ENCODE measurements at regions not wholly inside any gene's neighbourhood (a gene's known extent, or its start where the extent isn't known, plus 50 kb on each side); places are given as distances from the start of the nearest gene placed in this dataset.
"Not testable (repeated sequence)": the region's sequence is repeated elsewhere in the genome, so short reads cannot be mapped to it uniquely, and the experiment has no call there.

DNA sequence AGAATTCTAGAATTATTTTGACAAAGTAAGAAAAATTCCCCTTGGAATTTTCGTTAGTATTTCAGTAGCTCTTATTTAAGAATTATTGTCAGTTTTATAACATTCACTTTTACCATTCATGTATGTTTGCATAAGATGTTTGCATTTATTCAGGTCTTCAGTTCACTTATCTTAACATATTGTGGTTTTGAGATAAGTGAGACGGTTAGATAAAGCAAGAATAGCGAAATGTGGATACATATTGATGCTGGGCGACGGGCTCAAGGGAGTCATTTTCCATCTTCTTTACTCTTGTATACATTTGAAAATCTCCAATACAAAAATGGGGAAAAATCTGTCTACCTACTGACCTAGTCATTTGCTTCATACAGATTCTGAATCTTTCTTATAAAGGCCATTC lies 156.7 kb upstream of the HDAC4 start:
- no peak for DNase-seq

DNA sequence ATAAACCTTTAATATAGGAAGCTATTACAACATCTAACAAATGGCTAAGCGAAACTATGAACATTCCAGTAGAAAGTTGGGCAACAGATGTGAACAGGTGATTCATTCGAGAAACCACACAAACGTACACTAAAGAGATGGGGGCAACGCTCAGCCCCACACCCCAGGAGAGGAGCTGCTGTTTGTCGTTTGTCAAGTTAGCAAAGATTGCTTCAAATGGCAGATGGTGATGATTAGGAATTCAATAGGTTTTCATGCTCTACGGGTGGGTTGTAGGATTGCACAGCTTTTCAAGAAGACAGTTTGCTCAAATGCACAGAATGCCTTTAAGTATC lies 154.7 kb upstream of the HDAC4 start:
- no peak for DNase-seq

DNA sequence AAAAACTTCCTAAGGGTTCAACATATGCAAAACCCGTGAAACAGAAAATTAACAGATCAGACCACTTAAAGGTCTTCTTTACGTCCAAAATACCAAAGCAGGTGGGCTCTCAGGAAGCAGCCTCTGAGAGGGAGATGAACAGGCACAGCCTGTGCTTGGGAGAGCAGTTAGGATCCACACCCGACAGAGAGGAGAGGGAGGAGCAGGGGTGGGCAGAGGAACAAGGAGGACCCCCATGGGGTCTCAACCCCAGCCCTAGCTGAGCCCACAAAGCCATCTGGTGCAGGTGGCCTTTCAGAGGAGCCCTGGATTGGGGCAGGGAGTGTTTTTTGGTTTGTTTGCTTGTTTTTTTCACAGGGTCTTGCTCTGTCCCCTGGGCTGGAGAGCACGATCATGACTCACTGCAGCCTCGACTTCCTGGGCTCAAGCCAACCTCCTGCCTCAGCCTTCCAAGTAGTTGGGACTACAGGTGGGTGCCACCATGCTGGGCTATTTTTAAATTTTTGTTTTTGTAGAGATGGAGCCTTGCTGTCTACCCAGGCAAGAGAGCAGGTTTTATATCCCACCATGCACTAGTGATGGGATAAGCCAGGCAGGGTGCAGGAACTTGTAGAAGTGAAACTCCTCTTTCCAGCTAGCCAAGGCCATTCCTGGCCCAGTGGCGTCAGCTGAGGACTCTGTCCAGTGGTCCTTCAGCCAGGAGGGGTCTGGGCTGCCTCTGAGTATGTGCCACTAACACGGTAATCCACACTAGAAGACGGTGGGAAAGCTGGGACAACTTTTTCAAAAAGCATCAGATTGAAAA lies 154.1 kb upstream of the HDAC4 start:
- no peak for DNase-seq

DNA sequence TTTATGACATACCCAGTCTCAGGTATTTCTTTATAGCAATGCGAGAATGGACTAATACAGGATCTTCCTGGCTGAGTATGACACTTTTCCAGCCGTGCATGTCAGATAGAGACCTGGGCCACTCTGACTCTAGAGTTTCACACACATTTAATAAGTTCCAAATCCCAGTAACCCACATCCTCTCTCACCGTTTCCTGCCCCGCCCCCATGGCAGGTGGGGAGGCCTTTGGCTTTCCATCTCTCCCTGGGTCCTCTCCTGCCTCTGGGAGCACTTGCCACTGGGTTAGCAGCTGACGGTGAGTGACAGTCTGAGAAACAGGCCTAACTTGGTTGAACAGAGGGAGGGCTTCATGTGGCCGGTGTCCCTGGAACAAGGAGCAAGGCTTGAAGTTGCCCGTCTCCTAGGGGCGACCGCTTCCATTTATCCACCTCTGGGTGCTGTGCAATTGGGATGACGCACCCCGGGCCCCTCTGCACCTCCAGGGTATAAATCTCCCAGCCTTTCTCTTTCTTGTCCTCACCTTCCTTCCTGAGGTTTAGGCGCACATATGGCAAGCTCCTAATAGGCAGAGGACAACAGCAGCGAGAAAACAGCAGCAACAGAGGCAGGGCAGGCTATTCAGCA lies 152.7 kb upstream of the HDAC4 start:
- no peak for DNase-seq

DNA sequence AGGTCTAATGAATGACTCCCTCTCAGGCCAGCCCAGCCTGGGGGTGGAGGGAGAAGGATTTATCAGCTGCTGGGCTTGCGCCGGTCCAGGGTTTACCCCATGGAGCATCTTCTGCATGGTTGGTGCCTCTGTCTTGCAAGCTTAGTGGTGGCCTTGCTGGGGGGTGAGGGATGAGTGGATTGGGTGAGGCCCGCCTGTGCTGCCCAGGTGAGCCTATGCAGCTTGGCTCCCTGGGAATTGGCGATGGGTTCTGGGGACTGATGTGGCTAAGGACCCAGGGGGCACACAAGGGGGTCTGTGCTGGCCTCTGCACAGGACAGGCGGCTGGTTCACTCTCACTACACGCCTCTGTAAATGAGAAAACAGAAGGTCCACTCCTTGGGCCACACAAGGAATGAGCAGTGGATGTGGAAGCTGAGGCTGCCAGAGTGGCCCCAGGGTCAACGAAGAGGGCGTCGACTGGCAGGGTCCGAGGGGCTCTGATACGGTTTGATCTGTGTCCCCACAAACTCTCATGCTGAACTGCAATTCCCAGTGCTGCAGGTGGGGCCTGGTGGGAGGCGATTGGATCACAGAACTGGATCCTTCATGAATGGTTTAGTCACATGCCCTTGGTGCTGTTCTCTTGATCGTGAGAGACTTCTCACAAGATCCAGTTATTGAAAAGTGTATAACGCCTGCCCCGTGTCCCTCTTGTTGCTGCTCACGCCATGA lies 151.6 kb upstream of the HDAC4 start:
- no peak for DNase-seq

DNA sequence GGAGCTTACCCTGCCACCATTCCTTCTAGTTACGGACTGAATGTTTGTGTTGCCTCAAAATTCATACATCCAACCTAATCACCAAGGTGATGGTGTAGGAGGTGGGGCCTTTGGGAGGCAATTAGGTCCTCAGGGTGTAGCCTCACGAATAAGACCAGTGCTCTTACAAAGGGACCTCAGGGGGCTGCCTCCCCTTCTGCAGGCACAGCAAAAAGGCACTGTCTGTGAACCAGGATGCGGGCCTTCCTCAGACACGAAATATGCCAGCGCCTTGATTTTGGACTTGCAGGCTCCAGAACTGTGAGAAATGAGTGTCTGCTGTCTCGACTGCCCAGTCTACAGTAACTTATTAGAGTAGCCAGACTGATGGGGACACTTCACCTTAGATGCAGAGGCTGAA lies 150.4 kb upstream of the HDAC4 start:
- no peak for DNase-seq

DNA sequence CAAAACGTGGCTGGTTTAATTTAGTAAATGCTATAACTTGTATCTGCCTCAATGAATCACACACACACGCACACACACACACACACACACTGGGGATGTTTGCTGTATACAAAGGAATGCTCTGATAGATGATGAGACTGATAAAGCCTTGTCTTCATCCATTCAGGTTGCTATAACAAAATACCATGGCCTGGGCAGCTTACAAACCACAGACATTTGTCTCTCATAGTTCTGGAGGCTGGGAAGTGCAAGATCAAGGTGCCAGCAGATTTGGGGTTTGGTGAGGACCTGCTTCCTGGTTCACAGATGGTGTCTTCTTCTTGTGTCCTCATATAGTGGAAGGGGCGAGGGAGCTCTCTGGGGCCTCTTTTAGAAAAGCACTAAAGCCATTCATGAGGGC lies 149.5 kb upstream of the HDAC4 start:
- no peak for DNase-seq

DNA sequence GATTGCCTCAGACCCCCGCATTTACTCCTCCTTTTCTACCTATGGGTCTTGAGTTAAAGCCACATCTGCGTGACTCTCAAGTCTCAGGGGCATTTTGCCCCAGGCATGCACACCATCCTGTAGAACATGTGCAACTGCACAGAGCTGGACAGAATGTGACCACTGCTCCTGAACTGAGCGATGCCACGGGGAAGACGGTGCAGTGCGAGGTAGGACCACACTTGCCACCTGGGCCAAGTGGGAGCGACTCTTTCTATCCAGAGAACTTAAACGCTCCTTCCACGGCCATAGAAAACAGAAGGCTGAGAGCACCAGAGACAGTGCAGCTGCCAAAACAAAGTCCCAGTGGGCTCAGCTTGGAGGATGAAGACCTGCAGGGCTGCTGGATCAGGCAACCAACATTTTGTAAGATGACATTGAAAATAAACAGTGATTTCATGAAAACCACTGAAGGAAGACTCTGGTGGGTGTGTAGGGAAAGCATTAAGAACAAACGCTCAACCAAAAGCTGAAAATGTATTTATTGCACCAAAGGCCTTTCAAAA lies 149.0 kb upstream of the HDAC4 start:
- no peak for DNase-seq

DNA sequence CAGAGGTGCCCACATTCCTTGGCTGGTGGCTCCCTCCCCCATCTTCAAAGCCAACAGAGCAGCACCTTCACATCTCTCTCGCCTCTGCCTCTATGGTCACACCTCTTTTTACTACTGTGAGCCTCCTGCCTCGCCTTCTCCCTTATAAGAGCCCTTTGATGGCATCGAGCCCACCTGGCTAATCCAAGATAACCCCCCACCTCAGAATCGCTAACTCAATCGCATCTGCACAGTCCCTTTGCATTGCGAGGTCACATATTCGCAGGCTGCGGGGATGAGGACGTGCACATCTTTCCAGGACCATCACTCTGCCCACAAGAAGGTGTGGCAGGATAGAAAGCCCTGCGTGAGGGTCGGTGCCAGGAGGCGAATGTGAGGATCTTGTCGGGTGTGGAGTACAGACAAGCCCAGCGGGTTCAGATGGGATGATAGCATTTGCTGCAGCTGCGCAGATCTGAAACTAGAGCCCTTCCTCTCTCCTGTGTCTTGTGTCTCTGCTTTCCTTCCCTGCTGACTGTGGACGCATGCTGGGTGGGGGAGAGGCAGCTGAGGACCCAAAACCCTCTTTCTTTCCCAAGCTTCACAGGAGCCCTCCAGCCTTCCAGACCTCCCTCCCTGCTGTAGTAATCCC lies 148.3 kb upstream of the HDAC4 start:
- no peak for DNase-seq

DNA sequence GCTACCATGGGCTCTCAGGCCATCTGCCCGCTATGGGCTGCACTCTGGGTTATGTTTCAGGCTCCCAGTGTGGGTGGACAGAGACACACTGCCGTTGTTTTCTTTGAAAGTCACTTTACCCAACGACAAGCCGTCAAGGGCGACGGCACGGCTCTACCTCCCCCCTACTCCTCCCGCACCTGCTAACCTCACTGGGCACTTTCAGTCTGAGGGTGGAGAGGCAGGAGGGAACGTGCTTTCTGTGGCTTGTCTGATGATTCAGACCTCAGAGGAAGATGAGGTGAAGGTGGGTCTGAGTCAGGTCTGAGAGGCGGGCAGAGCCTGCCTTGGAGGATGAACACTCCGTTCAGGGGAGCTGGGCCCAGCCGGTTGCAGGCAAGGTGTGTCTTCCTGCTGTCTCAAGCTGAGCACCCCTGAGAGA lies 147.6 kb upstream of the HDAC4 start:
- DNase-seq: no peak

DNA sequence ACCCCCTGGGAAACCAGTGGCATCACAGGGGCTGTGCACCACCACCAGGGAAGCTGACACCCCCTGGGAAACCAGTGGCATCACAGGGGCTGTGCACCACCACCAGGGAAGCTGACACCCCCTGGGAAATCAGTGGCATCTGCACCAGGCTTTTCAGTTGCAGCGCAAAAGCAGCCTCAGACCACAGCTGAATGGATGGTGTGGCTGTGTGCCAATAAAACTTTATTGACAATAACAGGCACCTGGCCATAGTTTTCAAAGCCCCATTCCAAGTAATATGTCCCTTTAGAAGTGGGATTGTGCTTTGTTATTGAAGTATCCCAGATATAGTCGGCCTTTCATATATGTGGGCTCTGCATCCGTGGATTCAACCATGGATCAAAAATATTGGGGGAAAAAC lies 146.3 kb upstream of the HDAC4 start:
- DNase-seq: not testable (repeated sequence)

DNA sequence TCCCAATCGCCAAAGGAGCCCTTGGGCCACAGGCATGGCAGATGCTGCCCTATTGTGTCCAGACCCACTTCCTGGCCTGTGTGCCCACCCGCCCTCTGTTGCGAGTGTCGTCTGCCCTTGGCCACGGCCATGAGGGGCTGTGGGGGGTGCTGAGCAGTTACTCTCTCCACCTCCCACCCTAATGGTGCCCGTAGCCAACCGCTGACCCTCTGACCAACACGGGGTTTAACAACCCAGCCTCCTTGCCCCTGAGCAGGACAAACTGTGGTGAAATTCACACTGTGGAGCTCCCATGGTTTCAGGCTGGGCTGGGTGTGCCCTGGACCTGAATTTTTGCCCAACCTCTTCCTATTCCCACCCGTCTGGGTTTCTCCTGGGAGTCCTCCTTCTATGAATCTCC lies 145.7 kb upstream of the HDAC4 start:
- no peak for DNase-seq

DNA sequence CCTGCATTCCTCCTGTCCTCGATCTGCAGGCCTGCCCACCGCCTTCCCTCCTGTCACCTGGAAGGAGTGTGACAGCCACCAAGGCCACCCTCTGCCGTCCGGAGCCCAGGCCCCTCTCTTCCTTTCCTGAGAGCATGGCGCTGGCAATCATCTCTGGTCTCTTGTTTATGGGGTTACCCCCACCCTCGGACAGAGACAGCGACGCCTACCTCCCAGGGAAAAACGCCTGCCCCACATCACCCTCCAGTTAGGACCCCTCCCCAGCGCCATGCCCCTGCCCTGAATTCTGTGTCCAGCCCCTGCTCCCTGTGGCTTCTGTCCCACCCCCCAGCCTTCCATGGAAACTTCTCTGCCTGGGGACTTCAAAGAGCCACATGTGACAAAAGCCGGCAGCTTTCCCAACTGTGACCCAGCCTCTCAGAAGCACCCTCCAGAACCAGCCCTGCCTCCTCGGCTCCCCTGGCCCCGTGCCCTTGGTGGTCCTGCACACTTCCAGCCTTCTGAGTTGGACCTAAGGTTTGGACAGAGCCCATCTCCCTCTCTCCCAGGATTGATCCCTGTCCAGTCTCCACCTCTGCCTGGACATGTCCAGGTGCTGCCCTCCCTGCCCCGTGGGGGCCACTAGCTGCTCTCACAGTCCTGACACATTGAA lies 145.0 kb upstream of the HDAC4 start:
- no peak for DNase-seq

DNA sequence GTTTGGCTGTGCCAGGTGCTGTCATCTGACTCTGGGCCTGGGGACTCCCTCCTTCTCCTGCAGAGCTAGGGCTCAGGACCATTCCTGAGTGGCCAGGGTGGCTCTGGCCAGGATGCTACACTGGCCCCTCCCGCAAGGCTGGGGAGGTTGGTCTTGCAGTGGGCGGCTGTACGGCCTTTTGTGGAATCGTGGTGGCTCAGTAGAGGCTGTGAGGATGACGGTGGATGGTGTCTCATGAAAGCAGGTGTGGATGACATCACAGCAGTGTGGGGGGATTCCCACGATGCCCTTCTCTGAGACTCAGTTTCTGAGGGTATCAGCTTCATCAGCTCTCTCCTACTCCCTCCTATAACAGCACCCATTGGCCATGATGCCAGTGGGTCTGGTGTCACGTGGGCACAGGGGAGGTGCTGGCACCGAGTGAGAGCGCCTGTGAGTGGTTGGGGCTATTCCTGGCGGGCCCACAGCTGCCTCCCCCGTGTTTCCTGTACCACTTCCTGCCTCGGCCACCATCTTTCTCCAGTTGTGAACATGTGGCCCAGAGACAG lies 144.2 kb upstream of the HDAC4 start:
- no peak for DNase-seq

DNA sequence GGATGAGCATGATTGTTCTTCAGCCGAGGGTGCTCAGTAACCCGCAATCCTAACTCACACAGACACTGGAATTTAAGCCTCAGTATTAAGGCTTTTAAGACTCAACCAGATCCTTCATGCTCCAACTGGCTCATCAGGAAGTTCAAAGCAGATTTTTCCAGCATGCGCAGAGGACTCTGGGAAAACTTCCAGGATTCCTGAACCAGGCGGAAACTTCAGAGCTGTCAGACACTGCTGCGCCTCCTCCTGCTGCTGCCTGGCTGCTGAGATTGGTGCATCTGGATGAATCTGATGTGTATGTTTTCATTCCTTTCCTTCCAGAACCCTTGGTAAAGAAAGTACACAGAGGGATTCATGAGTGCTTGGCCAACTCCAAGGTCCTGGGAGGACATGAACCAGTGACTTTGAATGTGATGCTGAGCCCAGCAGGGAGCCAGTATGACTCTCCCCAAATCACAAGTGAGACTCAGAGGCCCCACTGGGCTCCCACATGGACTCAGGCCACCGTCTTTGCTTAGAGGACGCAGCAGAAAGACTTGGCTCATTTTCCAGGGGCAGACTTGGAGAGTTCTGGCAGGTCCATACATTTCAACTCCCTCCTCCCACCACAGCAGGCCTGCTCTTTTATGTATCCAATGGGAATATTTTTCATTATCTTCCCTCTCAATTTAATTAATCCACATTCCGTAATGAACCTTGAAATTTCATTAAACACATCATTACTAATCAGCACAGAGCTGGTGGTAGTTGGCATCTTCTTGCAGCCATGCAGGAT lies 143.5 kb upstream of the HDAC4 start:
- no peak for DNase-seq

DNA sequence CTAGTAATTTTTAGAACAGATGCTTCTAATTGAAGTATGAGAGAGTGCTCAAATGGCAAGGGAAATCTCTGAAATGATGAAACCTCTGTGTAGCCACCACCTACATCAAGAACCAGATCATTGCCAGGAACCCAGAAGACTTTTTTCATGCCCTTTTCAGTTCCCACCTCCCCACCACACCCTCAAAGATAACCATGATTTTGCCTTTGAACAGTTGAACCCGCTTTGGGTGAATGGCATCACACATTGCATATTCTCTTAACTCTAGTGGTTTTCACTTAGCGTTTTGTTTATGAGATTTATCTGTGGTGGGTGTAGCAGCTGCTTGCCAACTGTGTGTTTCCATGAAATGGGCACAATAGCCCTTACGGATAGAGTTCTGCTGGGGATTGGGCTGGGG lies 142.9 kb upstream of the HDAC4 start:
- no peak for DNase-seq

DNA sequence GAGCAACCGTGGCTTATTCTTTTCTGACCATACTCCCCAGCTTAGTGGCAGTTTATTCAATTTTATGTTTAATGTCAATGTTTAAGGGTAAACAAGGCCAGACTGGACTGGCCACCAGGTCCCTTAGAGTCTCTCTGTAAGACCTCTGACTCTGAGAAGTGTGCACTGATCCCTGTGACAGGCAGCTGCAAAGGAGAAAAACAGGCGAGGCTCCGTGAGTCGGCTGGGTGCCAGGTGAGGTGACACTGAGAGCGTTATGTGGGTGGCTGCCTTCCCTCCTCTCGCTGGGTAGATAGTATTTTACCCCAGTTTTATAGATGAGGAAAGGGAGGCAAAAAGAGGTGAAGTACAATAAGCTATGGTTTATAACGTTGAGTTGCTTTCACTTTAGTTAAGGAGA lies 139.4 kb upstream of the HDAC4 start:
- peak; percentile 24 for DNase-seq

DNA sequence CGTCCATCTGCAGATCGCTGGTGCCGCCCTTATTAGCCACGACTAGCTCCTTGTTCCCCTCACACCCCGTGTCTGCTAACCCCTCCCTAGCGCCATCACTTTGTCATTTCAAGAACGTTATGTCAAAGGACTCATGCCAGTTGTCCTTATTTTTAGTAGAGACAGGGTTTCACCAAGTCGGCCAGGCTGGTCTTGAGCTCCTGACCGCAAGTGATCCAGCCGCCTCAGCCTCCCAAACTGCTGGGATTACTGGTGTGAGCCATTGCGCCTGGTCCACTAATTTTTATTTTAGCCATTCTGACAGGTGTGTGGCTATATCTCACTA lies 138.9 kb upstream of the HDAC4 start:
- DNase-seq: no peak

DNA sequence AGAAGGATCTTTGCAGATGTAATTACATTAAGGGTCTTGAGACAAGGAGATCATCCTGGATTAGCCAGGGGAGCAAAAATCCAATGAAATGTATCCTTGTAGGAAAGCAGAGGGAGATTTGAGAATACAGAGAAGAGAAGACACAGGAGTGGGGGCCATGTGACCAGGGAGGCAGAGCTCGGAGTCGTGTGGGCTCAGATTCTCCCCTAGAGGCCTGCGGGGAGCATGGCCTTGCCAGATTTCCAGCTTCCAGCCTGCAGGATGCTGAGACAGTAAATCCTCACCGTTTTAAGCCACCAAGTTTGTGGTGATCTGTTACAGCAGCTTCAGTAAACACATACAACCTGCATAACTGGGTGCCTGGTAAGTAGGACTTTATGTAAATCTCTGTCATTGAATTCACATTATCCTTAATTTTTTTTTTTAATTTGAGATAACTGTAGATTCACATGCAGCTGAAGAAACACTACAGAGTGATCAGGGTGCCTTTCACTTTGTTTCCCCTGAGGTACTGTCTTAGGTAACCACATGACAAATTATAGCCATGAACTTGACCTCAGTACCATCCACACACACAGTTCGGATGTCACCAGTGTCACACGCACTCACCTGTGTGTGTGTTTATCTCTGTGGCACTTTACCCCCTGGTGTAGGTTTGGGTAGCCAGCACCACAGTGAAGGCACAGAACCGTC lies 138.4 kb upstream of the HDAC4 start:
- no peak for DNase-seq

DNA sequence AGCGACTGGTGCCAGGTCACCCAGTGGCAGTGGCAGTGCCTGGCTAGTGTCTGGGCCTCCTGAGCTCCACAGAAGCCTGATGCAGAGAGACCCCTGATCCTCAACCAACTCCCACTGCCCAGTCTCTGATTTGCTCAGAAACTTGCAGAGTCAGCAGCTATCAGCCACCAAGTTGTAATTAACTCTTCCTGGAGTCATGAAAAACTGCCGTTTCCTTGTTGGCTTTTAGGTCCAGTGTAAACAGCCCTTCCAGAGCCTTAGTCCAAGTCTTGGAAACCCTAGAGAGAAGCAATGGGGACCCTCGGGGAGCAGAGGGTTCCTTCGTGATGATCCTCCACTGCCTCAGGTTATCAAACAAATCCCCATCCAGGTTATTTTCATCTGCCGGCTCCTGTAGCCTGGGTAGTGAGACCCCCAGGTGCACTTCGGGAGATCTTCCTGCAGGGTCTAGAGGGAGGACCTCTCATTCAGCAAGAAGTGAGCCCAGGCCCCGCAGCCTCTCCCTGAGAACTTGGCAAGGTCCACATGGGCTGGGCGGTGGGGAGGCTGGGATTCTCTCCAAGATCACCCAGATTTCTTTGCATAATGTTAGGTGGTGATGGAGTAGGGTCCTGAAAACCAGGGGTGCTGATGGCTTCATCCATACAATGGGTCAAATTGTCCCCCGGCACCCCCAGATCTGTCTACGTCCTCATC lies 137.7 kb upstream of the HDAC4 start:
- DNase-seq: no peak
